Lung (tissue), 11 donors: ENCODE measurements at regions not wholly inside any gene's neighbourhood (a gene's known extent, or its start where the extent isn't known, plus 50 kb on each side); places are given as distances from the start of the nearest gene placed in this dataset.

Source experiments
- ATAC-seq: fragments of 200-7000 bp; cut with Tn5 transposase; one replicate; pipeline ENCODE4 v1.9.1; 2020; ENCODE audit warnings: moderate number of reproducible peaks; ENCODE audit not compliant: insufficient read depth, low FRiP score
- DNase-seq, 3 donors: peaks; one replicate each; pipeline ENCODE4 v3.0.0-alpha.2; 2013 to 2017
- H3K27ac ChIP-seq, 2 donors: one replicate each; pipeline ENCODE4 v1.5.1; 2013; ENCODE audit warnings: mild to moderate bottlenecking in 2 of 2, moderate library complexity in 2 of 2, control low read depth in 1 of 2, inconsistent platforms in 1 of 2, low read depth in 1 of 2, low read length in 1 of 2
- H3K27me3 ChIP-seq, 3 donors: one replicate each; pipeline ENCODE4 v1.5.1; 2013; ENCODE audit warnings: low read length in 2 of 3; ENCODE audit not compliant: control insufficient read depth in 3 of 3, insufficient read depth in 3 of 3
- H3K36me3 ChIP-seq, 4 donors: one replicate each; pipeline ENCODE4 v1.5.1; 2013; ENCODE audit warnings: low read length in 4 of 4, mild to moderate bottlenecking in 1 of 4, moderate library complexity in 1 of 4; ENCODE audit not compliant: control insufficient read depth in 4 of 4, insufficient read depth in 4 of 4
- H3K4me1 ChIP-seq, 5 donors: one replicate each; pipeline ENCODE4 v1.5.1; 2013; ENCODE audit warnings: low read length in 5 of 5, mild to moderate bottlenecking in 2 of 5, moderate library complexity in 1 of 5; ENCODE audit not compliant: control insufficient read depth in 5 of 5, insufficient read depth in 5 of 5
- H3K4me3 ChIP-seq: one replicate; pipeline ENCODE4 v1.5.1; 2013; ENCODE audit warnings: mild to moderate bottlenecking, control low read depth, moderate library complexity
- H3K9ac ChIP-seq, 2 donors: one replicate each; pipeline ENCODE4 v1.5.1; 2013; ENCODE audit warnings: low read length in 2 of 2, control low read depth in 1 of 2; ENCODE audit not compliant: insufficient read depth in 1 of 2
- H3K9me3 ChIP-seq, 4 donors: one replicate each; pipeline ENCODE4 v1.5.1; 2013; ENCODE audit warnings: low read length in 3 of 4, mild to moderate bottlenecking in 1 of 4, moderate library complexity in 1 of 4; ENCODE audit not compliant: control insufficient read depth in 4 of 4, insufficient read depth in 3 of 4
- WGBS, 2 donors: extraction: QIAGEN DNeasy Blood & Tissue Kit; methylation state at CpG; one replicate each; pipeline ENCODE4 v1.1.7; 2013; 5-methylcytosine and 5-hydroxymethylcytosine counted together
- TF ChIP-seq, protein P1 (sequence below): IDR thresholded peaks from 2 replicates; pipeline ENCODE4 v1.5.1; 2012; ENCODE audit warnings: mild to moderate bottlenecking; ENCODE audit errors: control extremely low read depth, extremely low read depth
- donor health status: control.
- donor health status: control.
- donor health status: Bipolar disorder and iron deficiency.
- donor health status: healthy.
- donor health status: DM: yes; HTN: yes; CAD: no.

GRCh38 chr3:156024904-156025533 is 95.4 kb upstream of the KCNAB1 start:
- TF ChIP-seq, protein P1, sequence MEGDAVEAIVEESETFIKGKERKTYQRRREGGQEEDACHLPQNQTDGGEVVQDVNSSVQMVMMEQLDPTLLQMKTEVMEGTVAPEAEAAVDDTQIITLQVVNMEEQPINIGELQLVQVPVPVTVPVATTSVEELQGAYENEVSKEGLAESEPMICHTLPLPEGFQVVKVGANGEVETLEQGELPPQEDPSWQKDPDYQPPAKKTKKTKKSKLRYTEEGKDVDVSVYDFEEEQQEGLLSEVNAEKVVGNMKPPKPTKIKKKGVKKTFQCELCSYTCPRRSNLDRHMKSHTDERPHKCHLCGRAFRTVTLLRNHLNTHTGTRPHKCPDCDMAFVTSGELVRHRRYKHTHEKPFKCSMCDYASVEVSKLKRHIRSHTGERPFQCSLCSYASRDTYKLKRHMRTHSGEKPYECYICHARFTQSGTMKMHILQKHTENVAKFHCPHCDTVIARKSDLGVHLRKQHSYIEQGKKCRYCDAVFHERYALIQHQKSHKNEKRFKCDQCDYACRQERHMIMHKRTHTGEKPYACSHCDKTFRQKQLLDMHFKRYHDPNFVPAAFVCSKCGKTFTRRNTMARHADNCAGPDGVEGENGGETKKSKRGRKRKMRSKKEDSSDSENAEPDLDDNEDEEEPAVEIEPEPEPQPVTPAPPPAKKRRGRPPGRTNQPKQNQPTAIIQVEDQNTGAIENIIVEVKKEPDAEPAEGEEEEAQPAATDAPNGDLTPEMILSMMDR: no peak
- Histone ChIP-seq H3K27ac (no peak overlapping the region), H3K36me3 (no peaks in the 10 kb centered on the region), H3K4me1 (peaks cover 0 to 2% (median 0%) of the 10 kb centered on the region in 5 donors), H3K9me3 (no peaks in the 10 kb centered on the region), H3K9ac (peak overlapping the region in 1 of 2 donors; percentile 64), H3K27me3 (no peaks in the 10 kb centered on the region), H3K4me3 (no peak overlapping the region)
- ATAC-seq (no peak), DNase-seq (peak; percentile 13 to 17 (median 15))
- 35 to 45% methylated on average over 6 of the region's 6 CpGs for WGBS, 2 donors

DNA sequence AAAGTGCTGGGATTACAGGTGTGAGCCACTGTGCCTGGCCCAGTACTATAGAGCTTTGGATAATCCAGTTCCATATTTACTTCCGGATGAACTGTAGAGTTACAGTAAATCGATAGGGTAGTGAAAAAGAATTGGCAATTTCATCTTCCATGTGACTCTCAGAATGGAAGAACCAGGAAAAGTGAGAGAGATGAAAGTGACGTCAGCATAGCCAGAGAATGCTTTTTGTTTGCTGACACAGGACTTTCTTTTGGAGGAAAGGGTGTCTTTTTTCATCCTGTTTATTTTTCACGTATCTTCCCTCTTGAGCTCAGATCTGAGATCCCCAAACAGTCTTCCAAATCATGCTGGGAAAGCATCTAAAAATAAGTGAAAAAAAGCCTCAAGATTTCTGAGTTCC is 91.2 kb upstream of the KCNAB1 start:
- TF ChIP-seq, protein P1: no peak
- H3K9me3 ChIP-seq: no peaks in the 10 kb centered on the region

GRCh38 chr3:156030723-156031122 is 89.7 kb upstream of the KCNAB1 start:
- Histone ChIP-seq H3K9ac (no peak overlapping the region), H3K4me1 (no peaks in the 10 kb centered on the region), H3K36me3 (no peaks in the 10 kb centered on the region), H3K9me3 (no peaks in the 10 kb centered on the region), H3K27me3 (no peaks in the 10 kb centered on the region), H3K27ac (no peak overlapping the region), H3K4me3 (no peak overlapping the region)
- no peak for ATAC-seq
- WGBS, 2 donors: 91 to 93% methylated on average over 4 of the region's 4 CpGs
- TF ChIP-seq, protein P1: no peak
- DNase-seq: no peak

More for the DNA sequence above, 91.2 kb upstream of the KCNAB1 start:
- ATAC-seq (no peak), DNase-seq (no peak)
- no peaks in the 10 kb centered on the region for H3K36me3 ChIP-seq
- no peaks in the 10 kb centered on the region for H3K27me3 ChIP-seq
- H3K9ac ChIP-seq: no peak overlapping the region
- 79 to 82% methylated on average over 4 of the region's 4 CpGs for WGBS, 2 donors
- H3K4me3 ChIP-seq: no peak overlapping the region
- H3K27ac ChIP-seq: no peak overlapping the region
- H3K4me1 ChIP-seq: peaks cover 0 to 2% (median 0%) of the 10 kb centered on the region in 5 donors

DNA sequence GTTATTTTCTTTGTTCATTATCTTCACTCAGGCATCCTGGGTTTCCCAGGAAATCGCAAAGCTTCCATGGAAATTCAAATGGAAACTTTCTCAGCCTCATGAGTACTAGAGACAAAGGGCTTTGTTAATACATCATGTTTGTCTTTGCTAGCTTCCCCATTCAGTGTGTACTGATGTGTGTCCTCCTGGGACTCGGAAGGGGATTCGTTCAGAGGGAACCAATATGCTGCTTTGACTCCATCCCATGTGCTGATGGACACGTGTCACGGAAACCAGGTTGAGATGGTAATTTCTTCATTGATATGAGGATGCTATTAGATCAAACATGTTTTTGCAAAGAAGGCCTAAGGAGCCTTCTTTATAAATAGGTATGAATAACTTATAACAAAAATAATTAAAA is 87.0 kb upstream of the KCNAB1 start:
- H3K36me3 ChIP-seq: no peaks in the 10 kb centered on the region
- ATAC-seq (no peak), DNase-seq (no peak)
- no peak overlapping the region for H3K4me3 ChIP-seq
- H3K27me3 ChIP-seq: no peaks in the 10 kb centered on the region
- TF ChIP-seq, protein P1: no peak
- 75 to 91% methylated on average over 5 of the region's 5 CpGs for WGBS, 2 donors
- no peaks in the 10 kb centered on the region for H3K4me1 ChIP-seq
- no peak overlapping the region for H3K27ac ChIP-seq
- no peak overlapping the region for H3K9ac ChIP-seq
- no peaks in the 10 kb centered on the region for H3K9me3 ChIP-seq
